ENCODE measurements at regions not wholly inside any gene's neighbourhood (a gene's known extent, or its start where the extent isn't known, plus 50 kb on each side); places are given as distances from the start of the nearest gene placed in this dataset.

GRCh38 chr20:17840423-17840822 is 128.2 kb downstream of the SNX5 start:
- TF ChIP-seq POLR2A (IDR thresholded peaks at IDR 0.05) (no peak), CTCF (IDR thresholded peaks at IDR 0.05) (no peak)

Data from lower leg skin (tissue), 3 donors.